GM12878 (cell line): ENCODE measurements at regions not wholly inside any gene's neighbourhood (a gene's known extent, or its start where the extent isn't known, plus 50 kb on each side); places are given as distances from the start of the nearest gene placed in this dataset.

Experiments used
- ATAC-seq: fragments of 200-7000 bp; cut with Tn5 transposase; 3 replicates; pipeline ENCODE4 v1.9.1; 2020; ENCODE audit warnings: mild to moderate bottlenecking, moderate library complexity
- BruUV-seq: library from RNA; stranded (reverse); fragments of 400-500 nt; replicated peaks from 2 replicates; lab custom pipeline; 2021; lab: Mats Ljungman, UMichigan
- CTCF ChIA-PET: fragments of 300-600 bp; sonication (Branson Sonifier 250); formaldehyde crosslinking; extraction: SDS; loops from one replicate; lab custom pipeline; 2021; ENCODE audit warnings: inconsistent platforms; lab: Yijun Ruan, JAX
- POLR2A ChIA-PET: fragments of 350-600 bp; formaldehyde crosslinking; extraction: SDS; loops from one replicate; lab custom pipeline; 2021; ENCODE audit warnings: inconsistent platforms; lab: Charles Lee
- RAD21 ChIA-PET: fragments of 300-600 bp; sonication (Branson Sonifier 250); formaldehyde crosslinking; loops from one replicate; lab custom pipeline; 2023; ENCODE audit warnings: antibody characterized with exemption; ENCODE audit not compliant: unreplicated experiment; lab: Charles Lee
- SMC1A ChIA-PET: fragments of 300-600 bp; sonication (Branson Sonifier 250); formaldehyde crosslinking; loops from one replicate; lab custom pipeline; 2023; ENCODE audit not compliant: unreplicated experiment, uncharacterized antibody; lab: Charles Lee
- DNase-seq: peaks from one replicate; pipeline ENCODE4 v3.0.0-alpha.2; 2011; ENCODE audit warnings: low read depth, low spot score
- FAIRE-seq: peaks from 3 replicates; lab custom pipeline; 2011; peaks lifted over from hg19 to GRCh38; lab: Jason Lieb, UNC
- H2AFZ ChIP-seq: 2 replicates; pipeline ENCODE4 v1.6.0; 2011; ENCODE audit warnings: low read depth, low read length, control low read depth; ENCODE audit not compliant: control insufficient read depth
- H3K27ac ChIP-seq: 2 replicates; pipeline ENCODE4 v1.5.1; 2011; ENCODE audit warnings: control low read depth; ENCODE audit not compliant: control insufficient read depth, insufficient read depth
- H3K27me3 ChIP-seq, 2 experiments: replicated peaks in 1 of 2; 2 replicates each; pipeline versions ENCODE4 v1.6.0 to v1.6.1; 2011; ENCODE audit warnings: low read length in 1 of 2; ENCODE audit not compliant: control insufficient read depth in 2 of 2, insufficient read depth in 2 of 2
- H3K36me3 ChIP-seq, 2 experiments: 2 replicates each; pipeline ENCODE4 v1.5.1; 2011; ENCODE audit warnings: low read length in 1 of 2; ENCODE audit not compliant: control insufficient read depth in 2 of 2, insufficient read depth in 2 of 2
- H3K4me1 ChIP-seq: 2 replicates; pipeline ENCODE4 v1.6.1; 2011; ENCODE audit warnings: mild to moderate bottlenecking, low read length, moderate library complexity, mixed read lengths; ENCODE audit not compliant: control insufficient read depth, insufficient read depth
- H3K4me2 ChIP-seq: 2 replicates; pipeline ENCODE4 v1.6.0; 2011; ENCODE audit warnings: control low read depth; ENCODE audit not compliant: control insufficient read depth, insufficient read depth
- H3K4me3 ChIP-seq: fragments of 200-600 bp; sonication (generic); 2 replicates; pipeline ENCODE4 v1.5.1; 2016
- H3K79me2 ChIP-seq: 2 replicates; pipeline ENCODE4 v1.6.0; 2011; ENCODE audit warnings: low read length; ENCODE audit not compliant: control insufficient read depth, insufficient read depth
- H3K9ac ChIP-seq: 2 replicates; pipeline ENCODE4 v1.8.0; 2011; ENCODE audit warnings: low read length, control low read depth, mixed read lengths; ENCODE audit not compliant: control insufficient read depth, insufficient read depth
- H3K9me3 ChIP-seq: replicated peaks from 3 replicates; pipeline ENCODE4 v1.5.1; 2011; ENCODE audit warnings: mild to moderate bottlenecking, low read length; ENCODE audit not compliant: control insufficient read depth, insufficient read depth
- H4K20me1 ChIP-seq: 2 replicates; pipeline ENCODE4 v1.6.0; 2011; ENCODE audit not compliant: control insufficient read depth, insufficient read depth
- EED ChIP-seq: sonication (generic); IDR thresholded peaks from 2 replicates; pipeline ENCODE4 v1.6.1; 2016; ENCODE audit warnings: antibody characterized with exemption, low read depth
- NR2F1 ChIP-seq: fragments of 450-650 bp; conservative IDR thresholded peaks from 2 replicates; pipeline ENCODE4 v1.6.1; 2017; ENCODE audit warnings: mild to moderate bottlenecking
- RAD21 ChIP-seq: IDR thresholded peaks from 2 replicates; pipeline ENCODE4 v1.6.1; 2011; ENCODE audit warnings: mild to moderate bottlenecking, low read depth, low read length, moderate library complexity; ENCODE audit not compliant: insufficient read depth
- SMC3 ChIP-seq: IDR thresholded peaks from 2 replicates; pipeline ENCODE4 v1.6.1; 2011; ENCODE audit warnings: low read length, improper control_type of control experiment, borderline replicate concordance
- WRNIP1 ChIP-seq: IDR thresholded peaks from 2 replicates; pipeline ENCODE4 v1.6.1; 2011; ENCODE audit warnings: low read depth, low read length, improper control_type of control experiment, borderline replicate concordance
- WGBS: methylation state at CpG from one replicate; pipeline ENCODE4 v1.1.6; 2016; ENCODE audit warnings: low lambda C conversion rate; ENCODE audit not compliant: insufficient replicate concordance, insufficient coverage; ENCODE audit errors: missing lambda C conversion rate; 5-methylcytosine and 5-hydroxymethylcytosine counted together
- in situ Hi-C: fragments of 300-500 bp; cut with MboI; formaldehyde crosslinking; loops from 9 replicates; pipeline ENCODE4 v1.14.3; 2018; ENCODE audit warnings: mixed read lengths
- intact Hi-C: fragments of 100-400 bp; cut with micrococcal nuclease; formaldehyde crosslinking; loops from one replicate; pipeline ENCODE4 v1.14.2; 2022; ENCODE audit not compliant: unreplicated experiment
- TF ChIP-seq, protein P1 (sequence below): fragments of 450-650 bp; IDR thresholded peaks from 2 replicates; pipeline ENCODE4 v1.6.1; 2017; ENCODE audit warnings: antibody characterized with exemption, mild to moderate bottlenecking, moderate library complexity

DNA sequence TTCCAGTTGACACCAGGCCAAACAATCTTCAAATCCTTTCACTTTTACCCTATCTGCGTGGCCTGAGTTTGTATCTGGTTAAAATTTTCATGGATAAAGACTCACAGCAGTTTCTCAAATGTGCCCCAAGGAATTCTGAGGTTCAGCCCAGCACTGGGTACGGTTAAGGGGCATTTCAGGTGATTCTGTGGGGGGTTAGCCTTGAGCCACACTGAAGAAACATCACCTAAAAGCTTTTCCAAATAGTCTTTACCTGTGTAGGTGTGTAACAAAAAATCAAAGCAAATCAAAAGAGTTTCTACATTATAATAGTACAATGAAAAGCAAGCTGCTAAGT, 83.8 kb upstream of the DNAJC1 start:
- no peak for FAIRE-seq
- Histone ChIP-seq H3K4me3 (no peak overlapping the region), H3K36me3 (no peaks in the 10 kb centered on the region), H3K4me1 (no peaks in the 10 kb centered on the region), H3K4me2 (no peak overlapping the region), H3K27ac (no peak overlapping the region), H3K9me3 (no peaks in the 10 kb centered on the region), H4K20me1 (no peaks in the 10 kb centered on the region), H3K79me2 (no peaks in the 10 kb centered on the region), H3K9ac (no peak overlapping the region), H3K27me3 (no peaks in the 10 kb centered on the region), H2AFZ (no peak overlapping the region)
- ChIA-PET RAD21 (no interaction called here), SMC1A (no interaction called here), POLR2A (no interaction called here), CTCF (no interaction called here)
- intact Hi-C loops = no loop called here
- in situ Hi-C loops = no loop called here
- BruUV-seq = no TSS peak
- DNase-seq = no peak
- 4% methylated on average over 2 of the region's 2 CpGs for whole genome bisulfite sequencing
- ATAC-seq = no peak
- TF ChIP-seq, protein P1, sequence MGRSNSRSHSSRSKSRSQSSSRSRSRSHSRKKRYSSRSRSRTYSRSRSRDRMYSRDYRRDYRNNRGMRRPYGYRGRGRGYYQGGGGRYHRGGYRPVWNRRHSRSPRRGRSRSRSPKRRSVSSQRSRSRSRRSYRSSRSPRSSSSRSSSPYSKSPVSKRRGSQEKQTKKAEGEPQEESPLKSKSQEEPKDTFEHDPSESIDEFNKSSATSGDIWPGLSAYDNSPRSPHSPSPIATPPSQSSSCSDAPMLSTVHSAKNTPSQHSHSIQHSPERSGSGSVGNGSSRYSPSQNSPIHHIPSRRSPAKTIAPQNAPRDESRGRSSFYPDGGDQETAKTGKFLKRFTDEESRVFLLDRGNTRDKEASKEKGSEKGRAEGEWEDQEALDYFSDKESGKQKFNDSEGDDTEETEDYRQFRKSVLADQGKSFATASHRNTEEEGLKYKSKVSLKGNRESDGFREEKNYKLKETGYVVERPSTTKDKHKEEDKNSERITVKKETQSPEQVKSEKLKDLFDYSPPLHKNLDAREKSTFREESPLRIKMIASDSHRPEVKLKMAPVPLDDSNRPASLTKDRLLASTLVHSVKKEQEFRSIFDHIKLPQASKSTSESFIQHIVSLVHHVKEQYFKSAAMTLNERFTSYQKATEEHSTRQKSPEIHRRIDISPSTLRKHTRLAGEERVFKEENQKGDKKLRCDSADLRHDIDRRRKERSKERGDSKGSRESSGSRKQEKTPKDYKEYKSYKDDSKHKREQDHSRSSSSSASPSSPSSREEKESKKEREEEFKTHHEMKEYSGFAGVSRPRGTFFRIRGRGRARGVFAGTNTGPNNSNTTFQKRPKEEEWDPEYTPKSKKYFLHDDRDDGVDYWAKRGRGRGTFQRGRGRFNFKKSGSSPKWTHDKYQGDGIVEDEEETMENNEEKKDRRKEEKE = no peak
- TF ChIP-seq SMC3 (no peak), NR2F1 (no peak), RAD21 (no peak)

DNA sequence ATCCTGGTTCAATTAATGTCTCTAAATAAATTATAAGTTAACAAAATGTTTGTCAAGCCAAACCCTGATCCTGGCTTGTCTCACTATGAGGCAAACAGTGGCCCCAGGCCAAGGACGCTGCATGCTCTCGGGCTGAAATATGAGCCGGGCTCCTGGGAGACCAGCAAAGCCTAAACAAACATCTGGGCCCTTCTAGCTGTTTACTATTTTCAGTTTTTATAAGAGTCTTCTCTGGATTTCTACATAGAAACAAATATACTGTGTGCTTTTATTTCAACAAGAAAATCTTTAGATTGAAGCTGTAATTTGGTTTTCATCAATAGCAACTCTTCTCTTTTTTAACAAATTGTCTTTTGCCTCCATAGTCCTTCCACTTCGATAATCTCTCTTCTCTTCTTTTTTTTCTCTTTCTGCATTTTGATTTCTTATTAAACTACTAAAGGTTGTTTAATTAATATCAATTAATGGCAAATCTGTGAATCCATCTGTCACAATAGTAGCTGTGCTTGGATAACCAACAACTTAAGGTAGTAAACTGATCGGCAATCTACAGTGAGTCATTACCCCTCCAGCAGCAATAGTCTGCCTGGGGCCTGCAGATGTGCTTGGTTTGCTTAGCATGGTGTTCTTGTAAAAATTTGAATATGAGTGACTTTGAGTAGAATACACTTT, 83.3 kb upstream of the DNAJC1 start:
- Histone ChIP-seq H3K4me2 (no peak overlapping the region), H3K9me3 (no peaks in the 10 kb centered on the region), H2AFZ (no peak overlapping the region), H3K4me1 (no peaks in the 10 kb centered on the region), H3K27ac (no peak overlapping the region), H3K9ac (no peak overlapping the region), H3K27me3 (no peaks in the 10 kb centered on the region), H3K36me3 (no peaks in the 10 kb centered on the region), H3K4me3 (no peak overlapping the region), H3K79me2 (no peaks in the 10 kb centered on the region)
- intact Hi-C loops = no loop called here
- FAIRE-seq = no peak
- ATAC-seq = no peak
- WGBS = 62% methylated on average over 5 of the region's 5 CpGs
- RAD21 ChIA-PET = no interaction called here
- BruUV-seq = no TSS peak
- CTCF ChIA-PET = no interaction called here
- no peak for DNase-seq
- TF ChIP-seq EED (no peak), WRNIP1 (no peak)
- TF ChIP-seq, protein P1 = no peak
- TF ChIP-seq, all 136 proteins: peak for 0
- ChIA-PET SMC1A (no interaction called here), POLR2A (no interaction called here)
- H4K20me1 ChIP-seq = no peaks in the 10 kb centered on the region
- in situ Hi-C loops = no loop called here
